ENCODE measurements at regions not wholly inside any gene's neighbourhood (a gene's known extent, or its start where the extent isn't known, plus 50 kb on each side); places are given as distances from the start of the nearest gene placed in this dataset.

GRCh38 chr4:20423420-20423819 is 171.7 kb downstream of the SLIT2 start:
- H3K27me3 ChIP-seq (ENCODE audit: insufficient read depth, poor library complexity, severe bottlenecking), result no peaks in the 10 kb centered on the region
- H3K9me3 ChIP-seq (ENCODE audit: severe bottlenecking), result no peaks in the 10 kb centered on the region
- ATAC-seq (ENCODE audit: low read depth) (no peak), DNase-seq (ENCODE audit: low spot score) (no peak)
- no peaks in the 10 kb centered on the region for H3K36me3 ChIP-seq (ENCODE audit: low read depth)
- H3K27ac ChIP-seq (ENCODE audit: poor library complexity, severe bottlenecking), result no peak overlapping the region
- TF ChIP-seq, protein P1, sequence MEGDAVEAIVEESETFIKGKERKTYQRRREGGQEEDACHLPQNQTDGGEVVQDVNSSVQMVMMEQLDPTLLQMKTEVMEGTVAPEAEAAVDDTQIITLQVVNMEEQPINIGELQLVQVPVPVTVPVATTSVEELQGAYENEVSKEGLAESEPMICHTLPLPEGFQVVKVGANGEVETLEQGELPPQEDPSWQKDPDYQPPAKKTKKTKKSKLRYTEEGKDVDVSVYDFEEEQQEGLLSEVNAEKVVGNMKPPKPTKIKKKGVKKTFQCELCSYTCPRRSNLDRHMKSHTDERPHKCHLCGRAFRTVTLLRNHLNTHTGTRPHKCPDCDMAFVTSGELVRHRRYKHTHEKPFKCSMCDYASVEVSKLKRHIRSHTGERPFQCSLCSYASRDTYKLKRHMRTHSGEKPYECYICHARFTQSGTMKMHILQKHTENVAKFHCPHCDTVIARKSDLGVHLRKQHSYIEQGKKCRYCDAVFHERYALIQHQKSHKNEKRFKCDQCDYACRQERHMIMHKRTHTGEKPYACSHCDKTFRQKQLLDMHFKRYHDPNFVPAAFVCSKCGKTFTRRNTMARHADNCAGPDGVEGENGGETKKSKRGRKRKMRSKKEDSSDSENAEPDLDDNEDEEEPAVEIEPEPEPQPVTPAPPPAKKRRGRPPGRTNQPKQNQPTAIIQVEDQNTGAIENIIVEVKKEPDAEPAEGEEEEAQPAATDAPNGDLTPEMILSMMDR (IDR thresholded peaks at IDR 0.05; ENCODE audit: poor library complexity, severe bottlenecking), result no peak
- peaks cover under 1% of the 10 kb centered on the region for H3K4me1 ChIP-seq (ENCODE audit: insufficient read depth, poor library complexity, severe bottlenecking)
- no peak overlapping the region for H3K4me3 ChIP-seq (ENCODE audit: severe bottlenecking)

GRCh38 chr4:20426028-20426427 is 174.3 kb downstream of the SLIT2 start:
- DNase-seq (ENCODE audit: low spot score), result no peak
- H3K9me3 ChIP-seq (ENCODE audit: severe bottlenecking), result no peaks in the 10 kb centered on the region
- ATAC-seq (ENCODE audit: low read depth), result no peak
- no peak overlapping the region for H3K27ac ChIP-seq (ENCODE audit: poor library complexity, severe bottlenecking)
- H3K27me3 ChIP-seq (ENCODE audit: insufficient read depth, poor library complexity, severe bottlenecking), result no peaks in the 10 kb centered on the region
- H3K4me1 ChIP-seq (ENCODE audit: insufficient read depth, poor library complexity, severe bottlenecking), result no peaks in the 10 kb centered on the region
- H3K36me3 ChIP-seq (ENCODE audit: low read depth), result no peaks in the 10 kb centered on the region
- H3K4me3 ChIP-seq (ENCODE audit: severe bottlenecking), result no peak overlapping the region
- TF ChIP-seq, protein P1 (IDR thresholded peaks at IDR 0.05; ENCODE audit: poor library complexity, severe bottlenecking), result no peak

DNA sequence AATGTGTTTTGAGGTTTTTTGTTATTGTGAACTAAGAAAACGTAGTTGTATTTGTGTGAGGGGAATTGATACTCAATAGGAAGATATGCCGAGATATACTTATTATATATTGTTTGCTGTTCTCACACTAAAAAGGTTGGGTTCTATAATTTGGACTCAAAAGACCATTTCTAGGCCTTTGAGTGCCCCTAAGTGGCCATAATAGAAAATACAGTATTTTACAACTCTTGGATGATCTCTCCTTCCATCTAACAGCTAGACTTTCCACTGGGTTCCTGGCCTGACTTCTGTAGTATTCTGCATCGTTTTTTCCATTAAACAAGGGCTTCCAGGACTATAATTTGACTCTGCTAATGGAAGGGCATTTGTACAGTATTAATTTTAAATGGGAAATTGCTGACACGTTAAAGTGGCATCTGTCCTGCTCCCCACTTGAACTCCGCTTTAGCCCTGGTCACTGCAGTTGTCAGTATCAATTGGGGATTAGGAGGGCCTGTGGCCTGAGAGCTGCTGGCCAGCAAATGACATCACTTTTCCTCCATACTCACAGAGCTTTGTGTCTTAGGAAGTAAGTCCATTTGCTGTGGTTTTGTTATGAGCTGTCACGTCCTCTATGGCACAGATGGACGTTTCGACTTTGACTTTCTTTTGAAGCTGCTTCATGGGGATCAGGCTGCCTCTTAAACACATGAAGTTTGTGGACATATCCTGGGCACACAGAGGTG is 176.9 kb downstream of the SLIT2 start:
- Histone ChIP-seq H3K4me3 (ENCODE audit: severe bottlenecking) (no peak overlapping the region), H3K36me3 (ENCODE audit: low read depth) (no peaks in the 10 kb centered on the region), H3K9me3 (ENCODE audit: severe bottlenecking) (no peaks in the 10 kb centered on the region), H3K4me1 (ENCODE audit: insufficient read depth, poor library complexity, severe bottlenecking) (no peaks in the 10 kb centered on the region), H3K27ac (ENCODE audit: poor library complexity, severe bottlenecking) (no peak overlapping the region), H3K27me3 (ENCODE audit: insufficient read depth, poor library complexity, severe bottlenecking) (no peaks in the 10 kb centered on the region)
- TF ChIP-seq, protein P1 (IDR thresholded peaks at IDR 0.05; ENCODE audit: poor library complexity, severe bottlenecking), result peak; percentile 43
- DNase-seq (ENCODE audit: low spot score) (no peak), ATAC-seq (ENCODE audit: low read depth) (no peak)

- DNase-seq (ENCODE audit: low spot score) (no peak), ATAC-seq (ENCODE audit: low read depth) (peak; percentile 83)
- no peaks in the 10 kb centered on the region for H3K4me1 ChIP-seq (ENCODE audit: insufficient read depth, poor library complexity, severe bottlenecking)
- no peak overlapping the region for H3K27ac ChIP-seq (ENCODE audit: poor library complexity, severe bottlenecking)
- TF ChIP-seq, protein P1 (IDR thresholded peaks at IDR 0.05; ENCODE audit: poor library complexity, severe bottlenecking), result no peak
- H3K36me3 ChIP-seq (ENCODE audit: low read depth), result no peaks in the 10 kb centered on the region
- H3K27me3 ChIP-seq (ENCODE audit: insufficient read depth, poor library complexity, severe bottlenecking), result no peaks in the 10 kb centered on the region
- H3K4me3 ChIP-seq (ENCODE audit: severe bottlenecking), result no peak overlapping the region
- H3K9me3 ChIP-seq (ENCODE audit: severe bottlenecking), result no peaks in the 10 kb centered on the region
These were observed 178.7 kb downstream of the SLIT2 start for GRCh38 chr4:20430259-20430941.

DNA sequence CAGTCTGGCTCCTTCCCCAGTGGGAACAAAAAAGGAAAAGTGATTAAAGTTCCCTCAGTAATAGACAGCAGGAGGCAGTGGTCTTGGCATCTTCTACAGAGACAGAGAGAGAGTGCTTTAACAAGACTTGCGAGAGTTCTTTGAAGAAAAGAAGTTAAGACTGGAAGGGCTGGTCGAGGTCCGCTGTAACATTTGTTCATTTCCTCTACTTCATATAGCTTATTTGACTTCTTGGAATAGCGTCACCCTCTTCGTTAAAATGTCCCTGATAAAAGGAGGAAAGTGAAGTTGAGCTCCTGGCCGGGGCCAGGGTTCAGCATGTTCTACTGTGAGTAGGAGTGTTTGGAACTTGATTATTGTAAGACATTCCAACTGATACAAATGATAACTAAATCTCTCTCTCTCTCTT is 179.8 kb downstream of the SLIT2 start:
- TF ChIP-seq, protein P1 (IDR thresholded peaks at IDR 0.05; ENCODE audit: poor library complexity, severe bottlenecking), result no peak
- no peaks in the 10 kb centered on the region for H3K36me3 ChIP-seq (ENCODE audit: low read depth)
- H3K27me3 ChIP-seq (ENCODE audit: insufficient read depth, poor library complexity, severe bottlenecking), result no peaks in the 10 kb centered on the region
- no peak for ATAC-seq (ENCODE audit: low read depth)
- H3K4me3 ChIP-seq (ENCODE audit: severe bottlenecking), result no peak overlapping the region
- no peaks in the 10 kb centered on the region for H3K9me3 ChIP-seq (ENCODE audit: severe bottlenecking)
- DNase-seq (ENCODE audit: low spot score), result no peak
- H3K4me1 ChIP-seq (ENCODE audit: insufficient read depth, poor library complexity, severe bottlenecking), result no peaks in the 10 kb centered on the region
- H3K27ac ChIP-seq (ENCODE audit: poor library complexity, severe bottlenecking), result no peak overlapping the region

All from RWPE2 (cell line).